ENCODE measurements at regions not wholly inside any gene's neighbourhood (a gene's known extent, or its start where the extent isn't known, plus 50 kb on each side); places are given as distances from the start of the nearest gene placed in this dataset.

DNA sequence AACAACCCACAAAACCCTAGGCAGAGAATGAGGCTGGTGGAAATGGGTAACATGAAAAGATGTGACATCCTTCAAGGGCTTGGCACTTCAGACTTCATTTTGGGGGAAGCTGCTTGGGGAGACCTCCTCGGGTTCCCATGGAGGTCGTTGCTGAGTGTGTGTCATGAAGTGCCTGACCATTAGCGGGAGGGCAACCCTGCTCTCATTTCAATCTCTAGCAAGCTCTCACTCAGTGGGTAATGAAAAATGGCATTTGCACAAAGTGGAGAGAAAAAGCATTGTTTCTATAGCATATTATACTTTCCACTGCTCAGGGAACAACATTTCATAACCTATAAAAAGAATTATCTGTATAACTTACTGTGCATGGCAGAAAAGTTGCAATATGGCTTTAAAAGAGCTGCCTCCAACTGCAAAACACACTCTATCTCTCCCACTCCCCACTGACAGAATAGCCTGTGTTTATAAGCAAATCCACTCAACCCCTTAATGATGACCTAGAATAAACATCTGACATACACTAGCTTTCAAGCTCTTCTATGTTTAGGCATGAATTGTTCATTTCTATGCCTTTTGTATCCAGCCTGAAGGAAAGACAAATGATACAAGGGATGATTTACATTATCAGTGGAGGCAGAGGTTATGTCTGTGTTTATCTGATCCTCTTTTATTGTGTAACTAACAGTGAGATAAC, 357.2 kb downstream of the ZSWIM6 start:
- TF ChIP-seq, protein P1, sequence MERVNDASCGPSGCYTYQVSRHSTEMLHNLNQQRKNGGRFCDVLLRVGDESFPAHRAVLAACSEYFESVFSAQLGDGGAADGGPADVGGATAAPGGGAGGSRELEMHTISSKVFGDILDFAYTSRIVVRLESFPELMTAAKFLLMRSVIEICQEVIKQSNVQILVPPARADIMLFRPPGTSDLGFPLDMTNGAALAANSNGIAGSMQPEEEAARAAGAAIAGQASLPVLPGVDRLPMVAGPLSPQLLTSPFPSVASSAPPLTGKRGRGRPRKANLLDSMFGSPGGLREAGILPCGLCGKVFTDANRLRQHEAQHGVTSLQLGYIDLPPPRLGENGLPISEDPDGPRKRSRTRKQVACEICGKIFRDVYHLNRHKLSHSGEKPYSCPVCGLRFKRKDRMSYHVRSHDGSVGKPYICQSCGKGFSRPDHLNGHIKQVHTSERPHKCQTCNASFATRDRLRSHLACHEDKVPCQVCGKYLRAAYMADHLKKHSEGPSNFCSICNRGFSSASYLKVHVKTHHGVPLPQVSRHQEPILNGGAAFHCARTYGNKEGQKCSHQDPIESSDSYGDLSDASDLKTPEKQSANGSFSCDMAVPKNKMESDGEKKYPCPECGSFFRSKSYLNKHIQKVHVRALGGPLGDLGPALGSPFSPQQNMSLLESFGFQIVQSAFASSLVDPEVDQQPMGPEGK (CRISPR knock-in tag; IDR thresholded peaks at IDR 0.05; ENCODE audit: borderline replicate concordance) = no peak
- TF ChIP-seq ZFP30 (CRISPR knock-in tag; IDR thresholded peaks at IDR 0.05) = no peak
